Endodermal cell (in vitro differentiated cells): ENCODE measurements at regions not wholly inside any gene's neighbourhood (a gene's known extent, or its start where the extent isn't known, plus 50 kb on each side); places are given as distances from the start of the nearest gene placed in this dataset.
A peak's percentile ranks its signal among the peaks of the same experiment; 100 is the strongest.

Source experiments
- DNase-seq: peaks from one replicate; pipeline ENCODE4 v3.0.0-alpha.2; 2017
- H3K27ac ChIP-seq: 2 replicates; pipeline ENCODE4 v1.5.1; 2013; ENCODE audit warnings: mild to moderate bottlenecking, low read depth, low read length, moderate library complexity
- H3K27me3 ChIP-seq: 2 replicates; pipeline ENCODE4 v1.6.1; 2013; ENCODE audit warnings: mild to moderate bottlenecking, low read length, moderate library complexity; ENCODE audit not compliant: insufficient read depth, control insufficient read depth, poor library complexity, severe bottlenecking
- H3K36me3 ChIP-seq: 2 replicates; pipeline ENCODE4 v1.7.0; 2013; ENCODE audit warnings: mild to moderate bottlenecking, low read length, moderate library complexity; ENCODE audit not compliant: control insufficient read depth, insufficient read depth
- H3K4me1 ChIP-seq: one replicate; pipeline ENCODE4 v1.7.0; 2013; ENCODE audit warnings: low read length; ENCODE audit not compliant: control insufficient read depth, insufficient read depth
- H3K4me3 ChIP-seq: 2 replicates; pipeline ENCODE4 v1.5.1; 2013; ENCODE audit warnings: mild to moderate bottlenecking, low read length, moderate library complexity
- H3K9ac ChIP-seq: 2 replicates; pipeline ENCODE4 v1.6.1; 2013; ENCODE audit warnings: mild to moderate bottlenecking, low read length, moderate library complexity; ENCODE audit not compliant: poor library complexity, severe bottlenecking; ENCODE audit errors: extremely low read depth
- H3K9me3 ChIP-seq: 2 replicates; pipeline ENCODE4 v1.6.1; 2013; ENCODE audit warnings: mild to moderate bottlenecking, low read length, moderate library complexity; ENCODE audit not compliant: control insufficient read depth
- H3K27ac Mint-ChIP-seq: 2 replicates; pipeline ENCODE4 v1.8.0; 2020; ENCODE audit warnings: mixed read lengths
- H3K27me3 Mint-ChIP-seq: 2 replicates; pipeline ENCODE4 v1.8.0; 2021; ENCODE audit warnings: mild to moderate bottlenecking, mixed read lengths; ENCODE audit not compliant: insufficient read depth
- H3K36me3 Mint-ChIP-seq: 2 replicates; pipeline ENCODE4 v1.8.0; 2020; ENCODE audit warnings: low read depth, mixed read lengths
- H3K4me1 Mint-ChIP-seq: 2 replicates; pipeline ENCODE4 v1.8.0; 2020; ENCODE audit warnings: mixed read lengths
- H3K4me3 Mint-ChIP-seq: 2 replicates; pipeline ENCODE4 v1.8.0; 2020; ENCODE audit warnings: mild to moderate bottlenecking, moderate library complexity, mixed read lengths
- H3K9me3 Mint-ChIP-seq: 2 replicates; pipeline ENCODE4 v1.8.0; 2020; ENCODE audit warnings: mild to moderate bottlenecking, mixed read lengths
- WGBS, 2 experiments: methylation state at CpG; one replicate each; pipeline versions ENCODE4 v1.1.5 to v1.1.7; 2013; ENCODE audit warnings: missing lambda C conversion rate in 2 of 2, mixed read lengths in 1 of 2; ENCODE audit not compliant: insufficient coverage in 1 of 2, insufficient read length in 1 of 2; 5-methylcytosine and 5-hydroxymethylcytosine counted together
- TF ChIP-seq, protein P1 (sequence below): fragments of 200-600 bp; sonication (generic); conservative IDR thresholded peaks from 2 replicates; pipeline ENCODE4 v1.5.0; 2021; ENCODE audit warnings: antibody characterized with exemption, mild to moderate bottlenecking

DNA sequence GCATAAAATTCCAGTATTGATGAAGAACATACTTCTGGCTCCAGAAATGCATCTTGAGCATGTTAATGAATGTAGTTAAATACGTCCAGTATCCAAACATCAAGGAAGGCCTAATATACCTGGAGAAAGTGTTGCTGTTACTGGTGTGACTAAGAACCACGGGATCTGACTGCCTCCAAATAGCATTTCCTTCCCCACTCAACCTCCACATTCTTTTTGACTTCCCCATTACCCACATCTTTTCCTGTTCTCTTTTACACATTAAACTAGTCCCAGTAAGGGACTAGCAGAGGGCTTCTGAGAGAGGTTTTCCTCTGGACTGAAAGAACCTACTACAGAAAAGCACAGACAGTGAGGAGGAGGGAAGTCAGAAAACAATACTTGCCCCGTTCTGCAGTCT is 482.8 kb upstream of the HTR2C start:
- H3K9me3 ChIP-seq, result no peaks in the 10 kb centered on the region
- H3K9ac ChIP-seq, result no peak overlapping the region
- no peaks in the 10 kb centered on the region for H3K27me3 ChIP-seq
- H3K9me3 Mint-ChIP-seq, result no peaks in the 10 kb centered on the region
- no peak overlapping the region for H3K4me3 ChIP-seq
- H3K36me3 ChIP-seq, result no peaks in the 10 kb centered on the region
- WGBS, 2 experiments, result 90 to 100% methylated on average over 1 to 2 of the region's 3 CpGs
- H3K36me3 Mint-ChIP-seq, result no peaks in the 10 kb centered on the region
- TF ChIP-seq, protein P1, sequence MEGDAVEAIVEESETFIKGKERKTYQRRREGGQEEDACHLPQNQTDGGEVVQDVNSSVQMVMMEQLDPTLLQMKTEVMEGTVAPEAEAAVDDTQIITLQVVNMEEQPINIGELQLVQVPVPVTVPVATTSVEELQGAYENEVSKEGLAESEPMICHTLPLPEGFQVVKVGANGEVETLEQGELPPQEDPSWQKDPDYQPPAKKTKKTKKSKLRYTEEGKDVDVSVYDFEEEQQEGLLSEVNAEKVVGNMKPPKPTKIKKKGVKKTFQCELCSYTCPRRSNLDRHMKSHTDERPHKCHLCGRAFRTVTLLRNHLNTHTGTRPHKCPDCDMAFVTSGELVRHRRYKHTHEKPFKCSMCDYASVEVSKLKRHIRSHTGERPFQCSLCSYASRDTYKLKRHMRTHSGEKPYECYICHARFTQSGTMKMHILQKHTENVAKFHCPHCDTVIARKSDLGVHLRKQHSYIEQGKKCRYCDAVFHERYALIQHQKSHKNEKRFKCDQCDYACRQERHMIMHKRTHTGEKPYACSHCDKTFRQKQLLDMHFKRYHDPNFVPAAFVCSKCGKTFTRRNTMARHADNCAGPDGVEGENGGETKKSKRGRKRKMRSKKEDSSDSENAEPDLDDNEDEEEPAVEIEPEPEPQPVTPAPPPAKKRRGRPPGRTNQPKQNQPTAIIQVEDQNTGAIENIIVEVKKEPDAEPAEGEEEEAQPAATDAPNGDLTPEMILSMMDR, result no peak
- no peak overlapping the region for H3K27ac Mint-ChIP-seq
- no peak overlapping the region for H3K4me3 Mint-ChIP-seq
- H3K4me1 Mint-ChIP-seq, result peaks cover 42% of the 10 kb centered on the region
- no peak for DNase-seq
- H3K4me1 ChIP-seq, result no peaks in the 10 kb centered on the region
- no peak overlapping the region for H3K27ac ChIP-seq
- peaks cover 2% of the 10 kb centered on the region for H3K27me3 Mint-ChIP-seq

DNA sequence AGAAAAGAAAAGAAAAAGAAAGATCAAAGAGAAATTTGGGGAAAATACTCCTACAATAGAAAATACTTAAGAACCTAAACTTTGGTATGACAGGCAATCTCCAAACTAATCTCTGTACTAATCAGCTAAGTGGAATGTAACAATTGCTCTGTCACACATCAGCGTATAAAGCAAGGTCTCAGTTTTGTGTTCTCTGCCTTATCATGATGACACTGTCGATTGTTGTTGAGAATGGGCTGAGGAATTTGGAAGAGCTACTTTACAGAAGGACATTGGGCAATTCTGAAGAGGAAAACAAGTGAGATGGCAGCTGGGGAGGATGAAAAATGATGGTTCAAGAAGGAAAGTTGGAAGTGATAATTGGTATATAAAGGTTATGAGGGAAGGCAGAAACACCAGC is 486.0 kb upstream of the HTR2C start:
- TF ChIP-seq, protein P1, result no peak
- Histone ChIP-seq H3K4me3 (no peak overlapping the region), H3K9ac (no peak overlapping the region), H3K36me3 (no peaks in the 10 kb centered on the region), H3K4me1 (no peaks in the 10 kb centered on the region), H3K27ac (no peak overlapping the region), H3K9me3 (no peaks in the 10 kb centered on the region), H3K27me3 (no peaks in the 10 kb centered on the region)
- peaks cover 2% of the 10 kb centered on the region for H3K27me3 Mint-ChIP-seq
- peaks cover 31% of the 10 kb centered on the region for H3K4me1 Mint-ChIP-seq
- no peak overlapping the region for H3K4me3 Mint-ChIP-seq
- no peaks in the 10 kb centered on the region for H3K9me3 Mint-ChIP-seq
- 39% methylated on average over 2 of the region's 2 CpGs; no CpG with 5 or more reads in 1 of the 2 experiments for WGBS, 2 experiments
- DNase-seq, result no peak
- no peak overlapping the region for H3K27ac Mint-ChIP-seq
- no peaks in the 10 kb centered on the region for H3K36me3 Mint-ChIP-seq

DNA sequence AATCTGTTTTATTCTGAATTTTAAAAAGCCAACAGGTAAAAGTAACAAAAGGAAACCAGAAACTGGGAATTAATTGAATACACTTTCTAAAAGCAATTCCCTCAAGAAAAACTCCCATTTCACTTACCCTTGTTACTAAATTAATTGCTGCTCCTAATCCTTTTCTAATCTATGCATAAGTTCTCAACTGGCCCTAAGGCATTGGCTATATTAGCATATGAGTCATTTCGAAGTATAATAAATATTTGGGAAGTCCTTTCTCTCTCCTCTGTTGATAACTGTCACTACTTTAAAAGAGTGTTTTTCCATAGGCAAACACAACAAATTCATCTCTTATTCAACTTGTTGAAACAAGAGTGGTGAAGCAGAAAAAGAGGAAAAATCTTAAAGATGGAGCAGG is 486.5 kb upstream of the HTR2C start:
- Mint-ChIP-seq H3K4me3 (peak overlapping the region; percentile 14), H3K27ac (peak overlapping the region; percentile 22), H3K4me1 (peaks cover 27% of the 10 kb centered on the region), H3K27me3 (peaks cover 2% of the 10 kb centered on the region), H3K36me3 (no peaks in the 10 kb centered on the region), H3K9me3 (peaks cover 4% of the 10 kb centered on the region)
- no CpG with 5 or more reads among the region's 1 CpG for WGBS, 2 experiments
- H3K27ac ChIP-seq, result no peak overlapping the region
- DNase-seq, result no peak
- no peaks in the 10 kb centered on the region for H3K36me3 ChIP-seq
- H3K4me1 ChIP-seq, result no peaks in the 10 kb centered on the region
- no peak overlapping the region for H3K9ac ChIP-seq
- H3K27me3 ChIP-seq, result no peaks in the 10 kb centered on the region
- no peaks in the 10 kb centered on the region for H3K9me3 ChIP-seq
- peak overlapping the region; percentile 58 for H3K4me3 ChIP-seq
- TF ChIP-seq, protein P1, result no peak
